Embryonic facial prominence (tissue), 1 donor: ENCODE measurements at regions not wholly inside any gene's neighbourhood (a gene's known extent, or its start where the extent isn't known, plus 50 kb on each side); places are given as distances from the start of the nearest gene placed in this dataset.
"Not testable (repeated sequence)": the region's sequence is repeated elsewhere in the genome, so short reads cannot be mapped to it uniquely, and the experiment has no call there.

Source experiments
- DNase-seq: peaks from one replicate; pipeline ENCODE4 v3.0.0-alpha.2; 2016; ENCODE audit errors: extremely low spot score

GRCh38 chr1:119251751-119252150 lies 111.3 kb upstream of the WARS2 start:
- no peak for DNase-seq

- DNase-seq = no peak
Measured at GRCh38 chr1:119253366-119253765, 112.9 kb upstream of the WARS2 start.

GRCh38 chr1:119254067-119254720 lies 113.7 kb upstream of the WARS2 start:
- DNase-seq = no peak

GRCh38 chr1:119256089-119256488 lies 112.5 kb upstream of the HAO2 start:
- not testable (repeated sequence) for DNase-seq

- no peak for DNase-seq
Measured at GRCh38 chr1:119260506-119260905, 108.1 kb upstream of the HAO2 start.

GRCh38 chr1:119266386-119266785 lies 102.2 kb upstream of the HAO2 start:
- DNase-seq = no peak

- DNase-seq = no peak
Measured at GRCh38 chr1:119266858-119267257, 101.7 kb upstream of the HAO2 start.

GRCh38 chr1:119267288-119267687 lies 101.3 kb upstream of the HAO2 start:
- not testable (repeated sequence) for DNase-seq

GRCh38 chr1:119268879-119269278 lies 99.7 kb upstream of the HAO2 start:
- DNase-seq = no peak

- DNase-seq = no peak
Measured at GRCh38 chr1:119275145-119276134, 93.1 kb upstream of the HAO2 start.

GRCh38 chr1:119276558-119276957 lies 92.0 kb upstream of the HAO2 start:
- DNase-seq = no peak

- DNase-seq = no peak
Measured at GRCh38 chr1:119279456-119280381, 88.9 kb upstream of the HAO2 start.

GRCh38 chr1:119285482-119285881 lies 83.1 kb upstream of the HAO2 start:
- DNase-seq = no peak

- no peak for DNase-seq
Measured at GRCh38 chr1:119286587-119287181, 81.9 kb upstream of the HAO2 start.

- DNase-seq = no peak
Measured at GRCh38 chr1:119288751-119289150, 79.8 kb upstream of the HAO2 start.

GRCh38 chr1:119290297-119290696 lies 78.3 kb upstream of the HAO2 start:
- no peak for DNase-seq

GRCh38 chr1:119291611-119292206 lies 76.9 kb upstream of the HAO2 start:
- no peak for DNase-seq

GRCh38 chr1:119293797-119294196 lies 74.8 kb upstream of the HAO2 start:
- no peak for DNase-seq

- DNase-seq = no peak
Measured at GRCh38 chr1:119294199-119294598, 74.4 kb upstream of the HAO2 start.

- no peak for DNase-seq
Measured at GRCh38 chr1:119294722-119295121, 73.9 kb upstream of the HAO2 start.

GRCh38 chr1:119298687-119299303 lies 69.8 kb upstream of the HAO2 start:
- DNase-seq = no peak
